WTC11 (cell line): ENCODE measurements at regions not wholly inside any gene's neighbourhood (a gene's known extent, or its start where the extent isn't known, plus 50 kb on each side); places are given as distances from the start of the nearest gene placed in this dataset.

Source experiments
- RELA ChIP-seq: sonication (generic); formaldehyde crosslinking; IDR thresholded peaks from 2 replicates; pipeline ENCODE4 v1.8.1; 2022; ENCODE audit warnings: missing genetic modification reagents, mild to moderate bottlenecking, borderline replicate concordance
- USF1 ChIP-seq: sonication (generic); formaldehyde crosslinking; IDR thresholded peaks from 2 replicates; pipeline ENCODE4 v1.8.0; 2022; ENCODE audit warnings: mild to moderate bottlenecking, missing genetic modification reagents

- TF ChIP-seq USF1 (CRISPR knock-in tag): no peak
- no peak for TF ChIP-seq RELA
Measured at GRCh38 chr12:79998554-79998953, 63.7 kb upstream of the PPP1R12A start.
